B cell (primary cell): ENCODE measurements at regions not wholly inside any gene's neighbourhood (a gene's known extent, or its start where the extent isn't known, plus 50 kb on each side); places are given as distances from the start of the nearest gene placed in this dataset.

Experiments
- EZH2 ChIP-seq: IDR thresholded peaks from 2 replicates; pipeline ENCODE4 v1.6.1; 2012; ENCODE audit warnings: borderline replicate concordance, low read depth, mild to moderate bottlenecking, moderate library complexity, low read length; ENCODE audit not compliant: insufficient read depth, poor library complexity, severe bottlenecking
- TF ChIP-seq, protein P1 (sequence below): fragments of 200-600 bp; IDR thresholded peaks from one replicate; pipeline ENCODE4 v1.8.0; 2022; ENCODE audit warnings: antibody characterized with exemption, mild to moderate bottlenecking

DNA sequence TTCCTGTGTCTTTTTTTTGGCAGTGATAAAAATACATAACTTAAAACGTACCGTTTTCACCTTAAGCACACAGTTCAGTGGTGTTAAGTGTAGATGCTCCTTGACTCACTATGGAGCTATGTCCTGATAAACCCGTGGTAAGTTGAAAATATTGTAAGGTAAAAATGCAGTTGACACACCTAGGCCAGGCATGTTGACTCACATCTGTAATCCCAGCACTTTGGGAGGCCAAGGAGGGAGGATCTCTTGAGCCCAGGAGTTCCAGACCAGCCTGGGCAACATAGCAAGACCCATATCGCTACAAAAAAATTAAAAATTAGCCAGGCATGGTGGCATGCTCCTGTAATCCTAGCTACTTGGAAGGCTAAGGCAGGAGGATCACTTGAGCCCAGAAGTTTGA is 73.6 kb upstream of the COG2 start:
- TF ChIP-seq, protein P1, sequence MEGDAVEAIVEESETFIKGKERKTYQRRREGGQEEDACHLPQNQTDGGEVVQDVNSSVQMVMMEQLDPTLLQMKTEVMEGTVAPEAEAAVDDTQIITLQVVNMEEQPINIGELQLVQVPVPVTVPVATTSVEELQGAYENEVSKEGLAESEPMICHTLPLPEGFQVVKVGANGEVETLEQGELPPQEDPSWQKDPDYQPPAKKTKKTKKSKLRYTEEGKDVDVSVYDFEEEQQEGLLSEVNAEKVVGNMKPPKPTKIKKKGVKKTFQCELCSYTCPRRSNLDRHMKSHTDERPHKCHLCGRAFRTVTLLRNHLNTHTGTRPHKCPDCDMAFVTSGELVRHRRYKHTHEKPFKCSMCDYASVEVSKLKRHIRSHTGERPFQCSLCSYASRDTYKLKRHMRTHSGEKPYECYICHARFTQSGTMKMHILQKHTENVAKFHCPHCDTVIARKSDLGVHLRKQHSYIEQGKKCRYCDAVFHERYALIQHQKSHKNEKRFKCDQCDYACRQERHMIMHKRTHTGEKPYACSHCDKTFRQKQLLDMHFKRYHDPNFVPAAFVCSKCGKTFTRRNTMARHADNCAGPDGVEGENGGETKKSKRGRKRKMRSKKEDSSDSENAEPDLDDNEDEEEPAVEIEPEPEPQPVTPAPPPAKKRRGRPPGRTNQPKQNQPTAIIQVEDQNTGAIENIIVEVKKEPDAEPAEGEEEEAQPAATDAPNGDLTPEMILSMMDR = no peak
- no peak for TF ChIP-seq EZH2
